CD4-positive, alpha-beta T cell treated with Interleukin-4 for 1 hour (primary cell): ENCODE measurements at regions not wholly inside any gene's neighbourhood (a gene's known extent, or its start where the extent isn't known, plus 50 kb on each side); places are given as distances from the start of the nearest gene placed in this dataset.

Source experiments
- DNase-seq, 2 donors: peaks; one replicate each; pipeline ENCODE4 v3.0.0-alpha.2; 2020 to 2022

DNA sequence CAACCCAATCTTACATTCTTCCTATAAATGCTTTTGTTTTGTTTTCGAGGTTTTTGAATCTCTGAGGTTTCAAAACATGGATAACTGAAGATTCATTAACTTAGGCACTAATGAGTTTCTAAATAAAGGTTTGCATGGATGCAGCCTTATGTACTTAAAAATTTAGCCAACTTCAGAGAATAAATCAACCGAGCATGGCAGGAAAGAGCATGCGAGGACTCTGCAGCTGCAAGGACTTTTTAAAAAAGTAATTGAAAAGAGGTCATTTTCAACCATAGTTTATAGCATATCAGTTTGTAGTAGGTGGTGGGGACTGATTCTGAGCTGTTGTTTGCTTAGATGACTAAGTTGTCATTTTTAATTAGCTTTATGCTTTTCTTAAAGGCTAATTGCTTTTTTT is 567.0 kb upstream of the ZEB2 start:
- no peak for DNase-seq

DNA sequence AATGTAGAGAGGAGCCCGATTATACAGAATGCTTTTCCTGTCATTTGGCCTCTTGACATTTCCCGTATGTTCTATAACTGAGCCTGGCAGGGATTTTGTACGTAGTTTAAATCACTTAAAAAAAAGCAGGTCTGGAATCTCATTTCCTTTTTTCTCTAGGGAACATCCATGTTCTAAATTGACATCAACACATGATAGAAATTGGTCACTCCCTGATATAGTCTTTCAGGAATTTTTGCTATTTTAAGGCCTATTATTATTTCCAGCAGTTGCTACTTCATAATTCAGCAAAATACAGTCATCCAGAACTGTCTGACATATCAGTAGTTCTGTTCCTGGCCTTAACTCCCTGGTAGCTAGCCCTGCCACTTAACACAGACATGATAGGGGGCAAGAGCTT is 565.7 kb upstream of the ZEB2 start:
- no peak for DNase-seq

DNA sequence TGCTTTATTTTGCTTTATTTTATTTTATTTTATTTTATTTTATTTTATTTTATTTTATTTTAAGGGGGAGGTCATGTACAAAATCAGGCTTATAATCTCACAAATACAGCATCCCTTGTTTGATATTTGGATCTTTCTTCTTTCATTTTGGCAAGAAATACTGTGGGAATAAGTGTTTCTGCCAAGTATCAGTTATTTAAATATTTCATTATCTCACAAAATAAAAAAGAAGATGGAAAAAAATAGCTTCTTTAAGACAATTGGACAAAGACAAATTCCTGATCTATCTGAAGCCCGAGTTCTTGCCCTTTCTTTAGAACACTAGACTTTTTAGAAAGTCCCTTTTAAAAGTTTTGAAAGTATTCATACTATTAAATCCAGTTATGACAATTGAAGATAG is 560.5 kb upstream of the ZEB2 start:
- no peak for DNase-seq

DNA sequence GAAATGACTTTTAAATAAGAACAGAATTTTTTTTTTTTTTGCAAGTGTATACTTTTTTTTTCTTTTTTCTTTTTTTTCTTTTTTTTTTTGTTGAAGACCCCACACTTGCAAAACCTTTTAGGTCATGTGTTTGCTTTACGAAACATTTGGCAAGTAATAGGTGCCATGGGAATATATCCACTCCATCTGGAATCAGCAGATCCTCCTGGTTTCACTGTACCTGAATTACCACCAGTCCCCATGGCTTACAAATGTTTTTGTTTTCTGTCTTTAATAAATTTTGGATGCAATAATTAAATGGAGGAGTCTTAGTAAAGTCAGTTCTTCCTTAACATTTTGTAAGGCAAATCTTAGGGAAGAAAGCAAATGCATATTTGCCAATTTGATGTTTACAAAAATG is 559.7 kb upstream of the ZEB2 start:
- no peak for DNase-seq

DNA sequence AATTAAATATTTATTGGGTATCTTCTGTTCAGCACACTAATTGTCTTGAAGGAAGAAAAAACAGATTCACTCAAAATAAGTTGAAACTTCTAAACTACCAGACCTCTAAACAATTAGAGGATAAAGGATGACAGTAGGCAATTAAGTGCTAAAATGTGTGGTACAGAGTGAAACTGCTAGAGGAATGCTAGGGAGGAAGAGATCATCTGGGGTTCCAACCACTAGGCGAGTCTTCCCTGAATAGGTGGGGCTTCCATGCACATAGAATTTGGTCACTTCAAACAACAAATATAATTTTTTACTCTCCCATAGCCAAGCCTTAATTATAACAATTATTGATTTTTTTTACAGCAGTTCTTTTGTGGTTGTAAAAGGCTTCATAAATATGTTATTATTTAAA is 559.0 kb upstream of the ZEB2 start:
- no peak for DNase-seq

DNA sequence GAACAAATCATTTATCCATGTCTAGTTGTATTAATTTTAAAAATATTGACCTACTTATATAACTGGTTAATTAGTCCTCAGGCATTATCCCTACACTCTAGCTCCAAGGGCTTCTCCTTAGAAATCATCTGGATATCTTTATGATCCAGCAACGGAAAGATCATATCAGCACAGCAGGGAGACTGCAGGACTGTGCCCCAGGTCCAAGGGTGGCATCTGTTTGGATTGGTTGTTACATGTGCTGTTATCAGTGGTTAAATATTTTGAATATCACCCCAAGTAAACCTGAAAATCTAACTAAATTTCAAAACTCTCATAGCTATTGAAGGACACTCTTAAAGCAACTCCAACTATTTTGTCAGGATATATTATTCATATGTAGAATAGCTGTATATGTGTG is 556.2 kb upstream of the ZEB2 start:
- no peak for DNase-seq

DNA sequence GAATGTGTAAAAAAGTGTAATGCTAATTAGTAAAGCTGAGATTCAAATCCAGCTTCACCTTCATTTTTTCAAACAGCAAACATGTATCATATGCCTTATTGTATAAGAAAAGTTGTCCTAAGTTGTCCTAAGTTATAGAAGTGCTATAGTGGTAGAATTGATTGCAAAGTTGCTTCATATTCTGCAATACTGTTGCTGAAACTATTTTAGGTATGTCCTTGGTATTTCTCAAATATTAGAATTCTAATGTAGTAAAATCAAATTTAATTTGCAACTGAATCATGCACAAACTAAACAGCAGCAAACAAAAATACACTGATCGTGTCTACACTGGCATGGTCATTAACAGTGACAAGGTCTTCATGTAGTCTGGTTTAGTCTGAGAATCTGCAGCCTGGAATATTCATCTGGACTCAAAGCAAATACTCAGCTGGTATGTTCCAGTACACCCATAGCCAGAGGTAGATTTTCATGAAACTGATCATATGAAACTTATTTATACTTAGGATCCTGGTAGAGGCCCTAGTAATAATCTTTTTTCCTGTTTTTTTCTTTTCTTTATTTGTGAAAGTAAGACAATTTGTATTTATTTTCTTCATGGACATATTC is 555.6 kb upstream of the ZEB2 start:
- DNase-seq, result no peak

DNA sequence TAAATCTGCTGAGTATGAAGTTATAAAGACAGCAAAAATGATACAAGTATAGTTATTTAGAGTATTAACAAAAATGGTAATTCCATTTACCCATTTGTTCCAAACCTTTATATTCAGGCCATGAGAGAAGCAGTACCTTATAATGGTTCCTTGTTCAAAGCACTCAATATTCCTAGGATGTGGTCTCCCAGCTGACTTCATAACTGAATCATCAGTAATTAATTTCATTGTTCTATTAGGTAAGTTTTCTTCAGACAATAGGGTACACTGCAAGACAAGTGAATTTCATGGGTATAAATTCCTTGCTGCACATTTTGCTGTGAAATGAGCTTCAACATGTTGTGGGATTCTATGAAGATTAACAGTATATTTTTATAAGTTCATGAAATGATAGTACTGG is 550.8 kb upstream of the ZEB2 start:
- no peak for DNase-seq

DNA sequence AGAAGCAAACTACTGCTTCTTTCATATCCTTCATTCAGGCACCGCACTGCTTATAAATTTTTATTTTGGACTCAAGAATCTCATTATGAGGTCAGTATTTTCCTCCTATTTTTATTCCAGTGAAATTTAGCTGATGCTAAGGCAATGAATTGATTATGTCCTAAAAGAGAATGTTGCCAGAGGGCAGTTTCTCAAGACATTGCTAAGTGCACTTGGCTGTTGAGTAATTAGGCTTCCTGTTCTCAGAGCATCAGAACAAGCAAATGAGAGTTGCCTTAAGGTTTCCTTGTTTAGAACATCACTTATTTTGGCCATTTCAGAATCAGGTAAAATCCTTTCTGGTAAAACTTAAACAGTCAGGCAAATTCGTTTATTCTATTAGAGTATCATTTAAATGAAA is 548.6 kb upstream of the ZEB2 start:
- DNase-seq, result no peak

DNA sequence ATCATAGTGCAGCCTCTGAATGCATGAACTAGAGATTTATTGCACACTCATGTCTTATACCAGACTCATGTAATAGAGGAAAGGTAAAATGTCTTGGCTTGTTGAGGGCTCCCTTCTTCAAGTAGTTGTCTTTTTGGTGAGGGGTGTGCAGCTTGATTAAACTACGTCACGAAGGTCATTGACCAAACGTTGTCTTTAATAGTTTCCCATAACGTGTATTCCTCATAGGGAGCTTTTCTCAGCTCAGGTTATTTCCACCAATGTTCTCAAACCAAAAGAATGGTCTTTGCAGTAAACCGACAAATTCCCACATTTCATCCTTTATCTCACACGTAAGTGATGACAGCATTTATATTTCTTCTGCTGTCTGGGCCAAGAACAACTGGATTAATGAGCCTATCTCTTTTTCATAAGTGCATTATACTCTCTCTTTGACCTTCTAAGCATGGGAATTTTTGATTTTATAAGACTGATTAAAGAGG is 547.7 kb upstream of the ZEB2 start:
- DNase-seq, result no peak

DNA sequence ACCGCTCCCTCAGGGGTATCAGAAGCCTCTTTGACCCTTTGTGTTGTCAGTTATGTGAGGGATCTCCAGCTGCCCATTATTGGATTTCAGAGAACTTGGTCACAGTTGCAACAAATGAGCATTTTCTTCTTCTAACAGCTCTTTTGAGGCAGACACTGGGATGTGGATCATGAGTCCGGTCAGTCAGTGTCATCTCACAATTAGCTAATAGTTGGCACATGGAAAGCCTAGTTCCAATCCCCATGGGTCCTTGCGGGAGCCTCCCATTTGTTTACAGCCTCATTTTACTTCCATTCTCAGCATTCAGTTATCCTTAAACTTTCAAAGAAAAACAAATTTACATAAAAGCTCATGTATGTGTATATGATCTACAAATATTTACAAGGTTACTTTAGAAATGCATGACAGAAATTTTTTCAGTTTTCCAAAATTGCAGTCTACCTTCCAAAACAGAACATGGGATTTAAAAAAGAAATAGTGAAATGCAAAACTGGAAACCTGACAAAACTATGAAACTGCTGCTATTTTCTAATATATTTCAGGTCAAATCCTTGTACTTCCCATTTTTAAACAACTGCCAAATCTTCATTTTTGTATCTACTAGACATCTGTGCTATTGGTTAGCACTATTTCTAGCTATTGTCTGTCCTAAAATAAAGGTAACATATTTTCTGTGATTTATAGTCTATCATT is 547.1 kb upstream of the ZEB2 start:
- no peak for DNase-seq

DNA sequence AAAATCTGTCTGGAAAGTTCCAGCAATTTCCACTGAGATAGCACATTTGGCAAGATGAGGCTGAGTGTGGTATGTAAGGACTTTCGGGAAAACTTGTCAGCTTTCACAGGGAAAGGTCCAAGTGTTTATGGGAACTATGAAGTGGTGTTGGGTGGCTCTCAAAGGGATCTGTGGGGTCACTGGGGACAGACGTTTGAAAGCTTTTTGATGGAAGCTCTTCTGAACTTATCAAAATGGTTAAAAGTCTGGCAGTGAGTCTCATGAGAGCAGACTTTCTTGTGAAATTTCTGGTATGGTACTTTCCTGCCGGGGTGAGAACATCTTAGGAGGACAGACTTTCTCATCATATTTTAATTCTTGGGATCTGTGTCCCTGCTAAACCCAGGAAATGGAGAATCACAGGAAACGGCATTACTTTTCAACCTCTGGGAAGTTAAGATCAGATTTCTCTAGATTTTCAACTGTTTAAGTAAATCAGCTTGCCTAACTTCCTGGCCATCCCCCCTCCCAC is 546.3 kb upstream of the ZEB2 start:
- DNase-seq, result no peak

DNA sequence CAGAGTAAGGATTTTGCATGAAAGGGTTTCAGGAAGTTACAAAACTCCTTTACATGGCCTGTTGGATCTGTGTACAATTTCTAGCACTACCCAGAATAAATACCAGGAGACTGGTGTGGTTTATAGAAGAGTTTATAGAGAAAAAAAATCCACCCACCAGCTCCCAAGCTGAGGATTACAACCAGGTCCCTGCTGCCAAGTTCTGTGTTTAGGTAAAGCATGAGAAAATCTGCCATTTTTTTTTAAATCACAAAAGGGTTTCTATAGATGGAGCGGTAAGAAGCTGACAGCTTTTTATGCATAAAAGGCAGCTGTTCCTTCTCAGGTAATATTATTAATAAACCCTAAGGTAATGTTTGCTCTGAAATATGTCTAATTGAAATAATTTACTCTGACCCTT is 545.4 kb upstream of the ZEB2 start:
- DNase-seq, result no peak

DNA sequence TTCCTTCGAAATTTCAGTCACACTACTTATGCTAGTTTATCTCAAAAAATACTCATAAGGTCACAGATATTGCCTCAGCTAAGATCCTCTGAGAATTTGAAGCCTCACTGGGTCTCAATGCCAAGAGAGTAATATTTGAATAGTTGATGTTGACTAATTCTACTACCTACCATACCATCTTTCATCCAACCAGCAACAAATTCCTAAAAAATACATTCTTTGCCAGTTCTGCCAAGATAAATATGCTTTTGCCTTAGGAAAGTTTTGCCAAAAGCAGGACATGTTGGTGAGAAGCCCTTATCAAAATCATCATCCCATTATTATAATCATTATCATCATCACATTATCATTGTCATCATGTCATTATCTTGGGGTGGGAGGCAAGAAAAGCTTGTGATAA is 544.6 kb upstream of the ZEB2 start:
- DNase-seq, result no peak

DNA sequence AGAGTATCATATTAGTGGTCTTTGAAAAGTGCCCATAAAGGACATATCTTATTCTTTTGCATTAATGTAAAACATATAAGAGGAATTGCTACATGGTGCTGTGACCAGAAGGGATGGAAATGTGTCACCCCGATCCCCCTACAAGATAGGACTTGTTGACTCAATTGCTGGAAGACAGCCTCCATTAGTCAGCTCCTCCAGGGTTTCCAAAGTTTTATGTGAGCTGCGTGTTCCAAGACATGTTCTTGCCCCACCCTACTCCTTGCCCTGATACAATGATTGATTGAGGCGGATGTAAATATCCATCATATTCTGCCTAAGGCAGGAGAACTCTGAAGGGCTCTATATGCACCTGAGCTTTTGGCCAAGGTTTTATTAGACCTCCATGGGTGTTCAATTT is 541.0 kb upstream of the ZEB2 start:
- DNase-seq, result no peak

DNA sequence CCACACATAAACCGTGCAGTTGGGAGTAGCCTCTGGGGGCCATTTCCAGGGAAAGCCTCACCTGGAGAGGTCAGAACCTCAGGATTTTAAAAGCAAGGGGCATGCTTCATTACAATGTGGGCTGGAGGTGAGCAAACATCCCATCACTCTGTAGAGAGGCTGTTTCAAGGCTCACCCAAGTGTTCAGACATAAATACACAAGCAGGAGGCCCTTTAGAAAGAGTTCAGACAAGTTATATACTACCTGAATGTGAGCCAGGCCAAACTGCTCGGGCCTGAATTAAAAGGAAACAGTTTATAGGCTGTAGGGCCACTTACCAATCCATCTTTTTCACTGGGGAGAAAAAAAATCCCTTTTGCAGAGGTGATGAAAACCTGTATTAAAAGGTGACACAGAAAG is 540.0 kb upstream of the ZEB2 start:
- no peak for DNase-seq

DNA sequence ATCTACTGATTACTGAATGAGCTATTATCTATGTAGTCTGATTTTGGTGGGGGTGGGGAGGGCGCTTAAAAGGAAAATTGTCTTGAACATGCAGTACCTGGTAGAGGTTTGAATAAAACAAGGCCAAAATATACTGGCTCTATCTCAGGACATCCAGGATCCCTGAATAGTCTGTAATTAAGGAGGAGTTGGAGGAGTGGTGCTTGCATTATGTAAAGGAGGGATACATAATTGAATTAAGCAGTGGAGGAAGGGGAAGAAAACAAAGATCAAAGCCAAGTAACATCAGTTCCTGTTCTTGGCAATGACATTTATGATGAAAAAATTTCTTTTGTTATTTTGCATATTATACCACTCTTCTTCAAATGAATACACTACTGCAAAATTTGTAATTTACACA is 539.4 kb upstream of the ZEB2 start:
- DNase-seq, result no peak

DNA sequence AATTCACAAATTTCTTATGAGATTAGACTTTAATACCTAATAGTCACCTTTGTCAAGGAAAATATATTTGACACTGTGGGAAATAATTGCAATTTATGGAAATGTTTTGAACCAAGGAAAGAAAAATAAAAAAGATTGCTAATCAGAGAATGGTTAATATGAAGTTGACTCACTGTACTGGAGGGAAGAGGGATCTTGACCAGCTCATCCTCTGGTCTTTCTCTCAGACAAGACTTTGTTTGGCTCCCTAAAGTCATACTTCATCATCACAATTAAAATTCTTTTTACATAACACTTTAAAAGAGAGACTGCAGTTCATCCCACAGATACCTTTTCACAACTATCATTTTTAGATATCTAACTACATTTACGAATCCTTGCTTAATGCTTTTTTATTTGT is 538.5 kb upstream of the ZEB2 start:
- DNase-seq, result no peak

DNA sequence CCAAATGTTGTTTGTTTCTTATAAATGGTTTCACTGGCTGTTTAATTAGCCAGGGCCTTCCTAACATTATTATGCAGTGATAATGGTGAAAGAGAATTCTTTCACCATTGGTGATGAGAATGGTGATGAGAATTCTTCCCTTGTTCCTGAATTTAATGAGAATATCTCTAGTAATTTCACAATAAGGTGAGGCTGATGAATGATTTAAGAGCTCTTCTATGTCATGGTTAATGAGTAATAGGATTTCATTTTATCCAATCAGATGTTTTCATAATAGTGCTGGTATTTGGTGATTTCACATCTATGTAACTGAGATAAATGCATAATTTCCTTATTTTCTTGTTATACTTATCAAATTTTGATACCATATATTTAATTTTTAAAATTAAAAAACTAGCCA is 535.7 kb upstream of the ZEB2 start:
- DNase-seq, result no peak

DNA sequence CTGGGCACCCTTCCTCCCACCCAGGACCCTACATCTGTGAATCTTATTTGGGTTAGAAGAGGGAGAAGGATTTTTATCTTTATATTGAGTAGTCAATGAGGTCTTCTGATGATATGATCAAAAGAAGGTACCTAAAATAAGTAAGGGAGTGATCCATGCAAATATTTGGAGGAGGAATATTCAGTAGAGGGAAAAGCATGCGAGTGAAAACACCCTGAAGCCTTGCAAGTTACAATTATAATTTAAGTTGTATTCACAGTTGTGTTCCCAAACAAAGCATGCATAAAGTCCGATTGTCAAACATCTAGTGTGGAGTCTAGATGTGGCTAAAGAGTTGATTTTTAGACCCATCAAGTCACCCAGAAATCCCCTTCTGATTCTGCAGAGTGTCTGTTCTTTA is 530.2 kb upstream of the ZEB2 start:
- no peak for DNase-seq

DNA sequence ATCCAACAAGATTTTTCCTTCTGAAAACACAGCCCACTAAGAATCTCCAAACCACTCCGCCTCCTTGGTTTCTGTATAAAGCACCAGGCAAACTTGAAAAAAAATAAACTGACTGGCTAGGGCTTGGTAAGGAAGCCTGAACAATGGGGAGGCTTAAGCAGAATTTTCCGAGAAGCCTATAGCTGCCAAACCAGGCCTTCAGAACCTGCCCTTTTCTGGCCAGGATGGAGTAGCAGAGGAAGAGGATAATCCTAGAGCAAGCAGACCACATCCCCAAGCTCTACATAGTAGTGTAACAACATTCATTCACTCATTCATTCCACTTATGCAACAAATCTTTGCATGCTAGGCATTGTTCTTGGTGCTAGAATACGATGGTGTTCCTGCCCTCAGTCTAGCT is 529.6 kb upstream of the ZEB2 start:
- no peak for DNase-seq

DNA sequence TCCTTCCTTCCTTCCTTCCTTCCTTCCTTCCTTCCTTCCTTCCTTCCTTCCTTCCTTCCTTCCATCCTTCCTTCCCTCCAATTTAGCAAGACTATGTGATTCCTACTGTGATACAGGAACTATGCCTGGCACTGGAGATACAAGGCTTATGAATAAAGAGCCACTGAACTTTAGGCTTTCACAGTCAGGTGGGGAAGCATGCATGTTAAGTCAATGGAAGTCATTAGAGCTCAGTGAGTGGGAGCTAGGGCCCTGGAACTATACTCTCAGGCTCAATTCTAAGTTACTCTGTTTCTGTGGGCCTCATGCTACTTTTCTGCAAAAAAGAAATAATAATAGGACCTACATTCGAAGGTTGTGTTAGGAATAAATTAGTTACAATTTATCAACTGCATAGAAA is 527.6 kb upstream of the ZEB2 start:
- DNase-seq, result no peak

DNA sequence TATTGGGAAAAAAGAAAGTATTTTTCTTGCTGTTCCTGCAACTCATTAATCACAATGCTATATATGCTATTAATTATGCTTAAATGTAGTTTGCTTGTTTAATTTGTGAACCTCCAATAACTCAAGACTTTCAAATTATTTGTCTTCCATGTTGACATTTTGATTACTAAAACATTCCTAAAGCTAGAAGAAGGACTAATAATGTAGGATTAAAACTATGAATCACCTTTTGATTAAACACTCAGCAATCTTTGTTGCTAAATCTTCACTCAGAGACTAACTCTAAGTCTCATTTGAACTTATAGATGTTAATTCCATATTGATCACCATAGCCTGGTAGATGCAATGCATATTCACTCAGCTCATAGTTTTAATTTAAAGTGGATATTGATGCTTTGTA is 524.6 kb upstream of the ZEB2 start:
- no peak for DNase-seq

DNA sequence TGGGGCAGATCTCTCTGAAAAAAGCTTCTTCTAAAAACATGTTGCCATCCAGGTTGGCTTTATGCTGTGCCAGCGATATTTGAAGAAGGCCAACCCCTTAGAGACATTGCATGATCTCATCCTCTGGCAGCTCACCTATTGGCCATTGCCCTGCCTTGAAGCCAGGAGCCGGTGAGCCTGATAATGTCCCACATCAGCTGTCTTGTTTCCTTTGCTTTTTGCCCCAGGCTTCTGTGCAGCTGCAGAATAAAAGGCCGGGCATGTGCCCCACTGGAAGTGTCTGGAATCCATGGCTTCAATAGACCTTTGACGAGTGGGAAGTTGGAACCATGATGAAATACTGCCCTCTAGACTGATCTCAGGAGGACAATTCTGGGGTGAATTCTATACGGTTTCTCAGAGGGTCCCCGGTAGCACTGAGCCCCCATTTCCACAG is 523.5 kb upstream of the ZEB2 start:
- no peak for DNase-seq

DNA sequence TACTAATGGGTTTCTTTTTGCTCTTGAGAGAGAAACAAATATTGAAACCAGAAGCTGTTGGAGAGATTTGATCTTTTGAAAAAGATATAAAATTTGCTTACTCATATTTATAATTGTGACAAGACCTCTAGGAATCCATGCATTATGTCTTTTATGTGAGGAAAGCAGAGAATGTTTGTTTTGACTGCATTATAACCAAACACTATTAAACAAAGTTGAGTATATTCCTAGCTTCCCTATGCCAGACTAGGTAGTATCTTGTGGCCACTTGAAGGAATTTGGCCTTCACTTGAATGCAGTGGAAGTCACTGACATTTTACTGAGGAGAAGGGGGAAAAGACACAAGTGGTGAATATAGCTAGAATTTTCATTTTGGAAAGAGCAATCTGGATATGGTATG is 521.8 kb upstream of the ZEB2 start:
- no peak for DNase-seq
